ENCODE measurements at regions not wholly inside any gene's neighbourhood (a gene's known extent, or its start where the extent isn't known, plus 50 kb on each side); places are given as distances from the start of the nearest gene placed in this dataset.

- DNase-seq, result no peak
Measured at GRCh38 chr16:54672500-54672899, 258.2 kb upstream of the IRX5 start.

- no peak for DNase-seq
Measured at GRCh38 chr16:54657709-54658102, 273.0 kb upstream of the IRX5 start.

GRCh38 chr16:54657058-54657708 is 273.5 kb upstream of the IRX5 start:
- DNase-seq, result no peak

GRCh38 chr16:54655121-54655590 is 275.5 kb upstream of the IRX5 start:
- no peak for DNase-seq

- no peak for DNase-seq
Measured at GRCh38 chr16:54654429-54654828, 276.2 kb upstream of the IRX5 start.

- DNase-seq, result no peak
Measured at GRCh38 chr16:54652201-54652770, 278.4 kb upstream of the IRX5 start.

- DNase-seq, result no peak
Measured at GRCh38 chr16:54651440-54652195, 279.0 kb upstream of the IRX5 start.

GRCh38 chr16:54649876-54650275 is 280.8 kb upstream of the IRX5 start:
- DNase-seq, result no peak

GRCh38 chr16:54648575-54648974 is 282.1 kb upstream of the IRX5 start:
- no peak for DNase-seq

GRCh38 chr16:54647725-54648221 is 282.9 kb upstream of the IRX5 start:
- no peak for DNase-seq

- DNase-seq, result no peak
Measured at GRCh38 chr16:54647216-54647615, 283.4 kb upstream of the IRX5 start.

GRCh38 chr16:54645345-54645744 is 285.3 kb upstream of the IRX5 start:
- no peak for DNase-seq

- no peak for DNase-seq
Measured at GRCh38 chr16:54636221-54636793, 294.4 kb upstream of the IRX5 start.

- DNase-seq, result no peak
Measured at GRCh38 chr16:54633943-54634362, 296.7 kb upstream of the IRX5 start.

GRCh38 chr16:54632322-54633220 is 298.1 kb upstream of the IRX5 start:
- DNase-seq, result no peak

GRCh38 chr16:54631782-54632181 is 298.9 kb upstream of the IRX5 start:
- DNase-seq, result no peak

GRCh38 chr16:54630284-54630967 is 300.2 kb upstream of the IRX5 start:
- DNase-seq, result no peak

GRCh38 chr16:54628796-54629625 is 301.7 kb upstream of the IRX5 start:
- no peak for DNase-seq

GRCh38 chr16:54627616-54628015 is 303.0 kb upstream of the IRX5 start:
- DNase-seq, result no peak

GRCh38 chr16:54623636-54624035 is 307.0 kb upstream of the IRX5 start:
- no peak for DNase-seq

- no peak for DNase-seq
Measured at GRCh38 chr16:54620197-54620596, 310.5 kb upstream of the IRX5 start.

Data from NCI-H526 treated with DMSO at 0.1 percent for 48 hours (cell line).